Natural killer cell (primary cell): ENCODE measurements at regions not wholly inside any gene's neighbourhood (a gene's known extent, or its start where the extent isn't known, plus 50 kb on each side); places are given as distances from the start of the nearest gene placed in this dataset.

Experiments used
- ATAC-seq, 3 donors: fragments of 150-1000 bp in 2 of 3; fragments of 200-7000 bp in 1 of 3; cut with Tn5 transposase; 1 replicate in 1 of 3; 2 replicates in 2 of 3; pipeline ENCODE4 v1.10.0; 2021; ENCODE audit warnings: mild to moderate bottlenecking in 2 of 3, moderate library complexity in 2 of 3
- DNase-seq, 2 donors: peaks; one replicate each; pipeline versions ENCODE4 v3.0.0 to v3.0.0-alpha.2; 2013 to 2021; ENCODE audit warnings: mixed read lengths in 1 of 2
- H3K27ac ChIP-seq: one replicate; pipeline ENCODE4 v1.5.1; 2013; ENCODE audit warnings: mild to moderate bottlenecking, low read length
- H3K27me3 ChIP-seq: one replicate; pipeline ENCODE4 v1.6.1; 2013; ENCODE audit warnings: low read length; ENCODE audit not compliant: control insufficient read depth, insufficient read depth
- H3K36me3 ChIP-seq: one replicate; pipeline ENCODE4 v1.6.1; 2013; ENCODE audit warnings: low read length; ENCODE audit not compliant: control insufficient read depth, insufficient read depth
- H3K4me1 ChIP-seq: one replicate; pipeline ENCODE4 v1.6.1; 2013; ENCODE audit warnings: low read length; ENCODE audit not compliant: control insufficient read depth, insufficient read depth
- H3K4me3 ChIP-seq: one replicate; pipeline ENCODE4 v1.5.1; 2013; ENCODE audit warnings: low read length
- H3K9me3 ChIP-seq: one replicate; pipeline ENCODE4 v1.6.1; 2013; ENCODE audit warnings: low read length; ENCODE audit not compliant: control insufficient read depth, insufficient read depth
- H3K27ac Mint-ChIP-seq, 2 donors: one replicate each; pipeline ENCODE4 v1.8.0; 2022; ENCODE audit warnings: mild to moderate bottlenecking in 2 of 2, mixed read lengths in 2 of 2, moderate library complexity in 1 of 2
- H3K27me3 Mint-ChIP-seq, 2 donors: one replicate each; pipeline ENCODE4 v1.8.0; 2022; ENCODE audit warnings: low read depth in 2 of 2, mixed read lengths in 2 of 2
- H3K36me3 Mint-ChIP-seq: one replicate; pipeline ENCODE4 v1.8.0; 2022; ENCODE audit warnings: mixed read lengths
- H3K4me1 Mint-ChIP-seq, 2 donors: one replicate each; pipeline ENCODE4 v1.8.0; 2022; ENCODE audit warnings: mixed read lengths in 2 of 2
- H3K4me3 Mint-ChIP-seq: one replicate; pipeline ENCODE4 v1.8.0; 2022; ENCODE audit warnings: mild to moderate bottlenecking, moderate library complexity, mixed read lengths
- H3K9me3 Mint-ChIP-seq, 2 donors: one replicate each; pipeline ENCODE4 v1.8.0; 2022; ENCODE audit warnings: mixed read lengths in 2 of 2
- CTCF ChIP-seq: fragments of 200-600 bp; IDR thresholded peaks from one replicate; pipeline ENCODE4 v1.8.0; 2022; ENCODE audit warnings: antibody characterized with exemption
- WGBS: methylation state at CpG from one replicate; pipeline ENCODE4 v1.1.7; 2013; ENCODE audit warnings: missing lambda C conversion rate; ENCODE audit not compliant: insufficient coverage; 5-methylcytosine and 5-hydroxymethylcytosine counted together
- intact Hi-C: fragments of 100-400 bp; cut with micrococcal nuclease; formaldehyde crosslinking; loops from one replicate; pipeline ENCODE4 v1.14.2; 2022

GRCh38 chr1:38784452-38785284 is 74.9 kb downstream of the RRAGC start:
- Histone ChIP-seq H3K9me3 (no peaks in the 10 kb centered on the region), H3K27me3 (peaks cover 8% of the 10 kb centered on the region), H3K4me1 (no peaks in the 10 kb centered on the region), H3K36me3 (no peaks in the 10 kb centered on the region), H3K4me3 (no peak overlapping the region), H3K27ac (no peak overlapping the region)
- no peak for DNase-seq
- Mint-ChIP-seq H3K9me3 (no peaks in the 10 kb centered on the region), H3K27me3 (peaks cover 32 to 75% of the 10 kb centered on the region in 2 donors), H3K27ac (no peak overlapping the region), H3K36me3 (no peaks in the 10 kb centered on the region), H3K4me1 (no peaks in the 10 kb centered on the region), H3K4me3 (no peak overlapping the region)
- WGBS: 87% methylated on average over 6 of the region's 6 CpGs
- no peak for TF ChIP-seq CTCF
- ATAC-seq: no peak
- intact Hi-C loops: no loop called here

GRCh38 chr1:38783640-38784229 is 75.8 kb downstream of the RRAGC start:
- H3K4me1 Mint-ChIP-seq: no peaks in the 10 kb centered on the region

GRCh38 chr1:38781872-38782617 is 77.5 kb downstream of the RRAGC start:
- Histone ChIP-seq H3K9me3 (no peaks in the 10 kb centered on the region), H3K4me1 (no peaks in the 10 kb centered on the region), H3K4me3 (no peak overlapping the region), H3K36me3 (no peaks in the 10 kb centered on the region), H3K27me3 (peaks cover 8% of the 10 kb centered on the region), H3K27ac (no peak overlapping the region)
- Mint-ChIP-seq H3K4me1 (no peaks in the 10 kb centered on the region), H3K4me3 (no peak overlapping the region), H3K27me3 (peaks cover 27 to 60% of the 10 kb centered on the region in 2 donors), H3K36me3 (no peaks in the 10 kb centered on the region), H3K27ac (no peak overlapping the region), H3K9me3 (no peaks in the 10 kb centered on the region)
- DNase-seq: no peak
- intact Hi-C loops: no loop called here
- 45% methylated on average over 3 of the region's 4 CpGs for WGBS
- no peak for TF ChIP-seq CTCF
- no peak for ATAC-seq

More at GRCh38 chr1:38783640-38784229, 75.8 kb downstream of the RRAGC start:
- H3K27me3 ChIP-seq: peaks cover 8% of the 10 kb centered on the region
- H3K27me3 Mint-ChIP-seq: peaks cover 32 to 73% of the 10 kb centered on the region in 2 donors
- TF ChIP-seq CTCF: no peak
- ATAC-seq (no peak), DNase-seq (no peak)
- no peaks in the 10 kb centered on the region for H3K4me1 ChIP-seq
- no peak overlapping the region for H3K4me3 ChIP-seq
- H3K4me3 Mint-ChIP-seq: no peak overlapping the region
- H3K27ac Mint-ChIP-seq: no peak overlapping the region
- WGBS: 34% methylated on average over 31 of the region's 34 CpGs
- H3K27ac ChIP-seq: no peak overlapping the region
- H3K9me3 Mint-ChIP-seq: no peaks in the 10 kb centered on the region
- no peaks in the 10 kb centered on the region for H3K36me3 ChIP-seq
- no peaks in the 10 kb centered on the region for H3K9me3 ChIP-seq
- intact Hi-C loops: no loop called here
- H3K36me3 Mint-ChIP-seq: no peaks in the 10 kb centered on the region
